ENCODE measurements at regions not wholly inside any gene's neighbourhood (a gene's known extent, or its start where the extent isn't known, plus 50 kb on each side); places are given as distances from the start of the nearest gene placed in this dataset.

DNA sequence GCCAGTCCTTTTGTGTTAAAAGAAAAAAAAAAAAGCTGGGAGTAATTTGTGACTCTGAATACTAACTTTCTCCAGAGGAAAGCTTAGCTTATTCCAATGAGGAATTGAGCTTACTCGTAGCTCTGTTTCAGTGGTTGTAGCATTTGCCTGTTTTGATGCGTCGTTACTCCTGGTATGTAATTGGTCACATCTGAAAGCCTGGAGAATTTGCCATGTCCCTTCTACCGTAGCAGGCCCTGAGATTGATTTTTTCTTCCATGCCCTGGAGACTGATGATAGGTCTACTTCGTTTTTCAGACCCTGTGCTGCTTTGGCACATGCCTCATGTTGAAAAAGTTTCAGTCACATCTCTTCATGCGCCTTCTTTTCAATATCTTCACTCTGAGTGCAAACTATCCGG lies 1103.0 kb downstream of the PLA2G4A start:
- Histone ChIP-seq H3K36me3 (replicated peaks; ENCODE audit: insufficient read depth, low read length) (no peaks in the 10 kb centered on the region), H3K27ac (ENCODE audit: low read length) (no peak overlapping the region), H3K9me2 (replicated peaks; ENCODE audit: insufficient read depth, low read length) (no peaks in the 10 kb centered on the region), H3K27me3 (replicated peaks; ENCODE audit: insufficient read depth, low read length) (no peaks in the 10 kb centered on the region), H3K4me1 (ENCODE audit: low read length) (no peaks in the 10 kb centered on the region), H3K79me2 (ENCODE audit: low read length) (no peaks in the 10 kb centered on the region), H2AFZ (ENCODE audit: low read length) (no peak overlapping the region), H3F3A (ENCODE audit: insufficient read depth, low read length) (no peaks in the 10 kb centered on the region), H3K9ac (ENCODE audit: low read length) (no peak overlapping the region), H4K20me1 (ENCODE audit: insufficient read depth, low read length) (no peaks in the 10 kb centered on the region), H3K9me3 (replicated peaks; ENCODE audit: insufficient read depth, low read length) (no peaks in the 10 kb centered on the region), H3K4me3 (ENCODE audit: low read length) (no peak overlapping the region), H3K4me2 (ENCODE audit: low read depth, low read length) (no peak overlapping the region)
- DNase-seq = no peak
- TF ChIP-seq EZH2phosphoT487 (IDR thresholded peaks at IDR 0.05; ENCODE audit: low read length) (no peak), EZH2 (optimal IDR thresholded peaks at IDR 0.05; ENCODE audit: low read depth, low read length) (no peak)
- TF ChIP-seq, protein P1, sequence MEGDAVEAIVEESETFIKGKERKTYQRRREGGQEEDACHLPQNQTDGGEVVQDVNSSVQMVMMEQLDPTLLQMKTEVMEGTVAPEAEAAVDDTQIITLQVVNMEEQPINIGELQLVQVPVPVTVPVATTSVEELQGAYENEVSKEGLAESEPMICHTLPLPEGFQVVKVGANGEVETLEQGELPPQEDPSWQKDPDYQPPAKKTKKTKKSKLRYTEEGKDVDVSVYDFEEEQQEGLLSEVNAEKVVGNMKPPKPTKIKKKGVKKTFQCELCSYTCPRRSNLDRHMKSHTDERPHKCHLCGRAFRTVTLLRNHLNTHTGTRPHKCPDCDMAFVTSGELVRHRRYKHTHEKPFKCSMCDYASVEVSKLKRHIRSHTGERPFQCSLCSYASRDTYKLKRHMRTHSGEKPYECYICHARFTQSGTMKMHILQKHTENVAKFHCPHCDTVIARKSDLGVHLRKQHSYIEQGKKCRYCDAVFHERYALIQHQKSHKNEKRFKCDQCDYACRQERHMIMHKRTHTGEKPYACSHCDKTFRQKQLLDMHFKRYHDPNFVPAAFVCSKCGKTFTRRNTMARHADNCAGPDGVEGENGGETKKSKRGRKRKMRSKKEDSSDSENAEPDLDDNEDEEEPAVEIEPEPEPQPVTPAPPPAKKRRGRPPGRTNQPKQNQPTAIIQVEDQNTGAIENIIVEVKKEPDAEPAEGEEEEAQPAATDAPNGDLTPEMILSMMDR (IDR thresholded peaks at IDR 0.05; ENCODE audit: low read length) = no peak

DNA sequence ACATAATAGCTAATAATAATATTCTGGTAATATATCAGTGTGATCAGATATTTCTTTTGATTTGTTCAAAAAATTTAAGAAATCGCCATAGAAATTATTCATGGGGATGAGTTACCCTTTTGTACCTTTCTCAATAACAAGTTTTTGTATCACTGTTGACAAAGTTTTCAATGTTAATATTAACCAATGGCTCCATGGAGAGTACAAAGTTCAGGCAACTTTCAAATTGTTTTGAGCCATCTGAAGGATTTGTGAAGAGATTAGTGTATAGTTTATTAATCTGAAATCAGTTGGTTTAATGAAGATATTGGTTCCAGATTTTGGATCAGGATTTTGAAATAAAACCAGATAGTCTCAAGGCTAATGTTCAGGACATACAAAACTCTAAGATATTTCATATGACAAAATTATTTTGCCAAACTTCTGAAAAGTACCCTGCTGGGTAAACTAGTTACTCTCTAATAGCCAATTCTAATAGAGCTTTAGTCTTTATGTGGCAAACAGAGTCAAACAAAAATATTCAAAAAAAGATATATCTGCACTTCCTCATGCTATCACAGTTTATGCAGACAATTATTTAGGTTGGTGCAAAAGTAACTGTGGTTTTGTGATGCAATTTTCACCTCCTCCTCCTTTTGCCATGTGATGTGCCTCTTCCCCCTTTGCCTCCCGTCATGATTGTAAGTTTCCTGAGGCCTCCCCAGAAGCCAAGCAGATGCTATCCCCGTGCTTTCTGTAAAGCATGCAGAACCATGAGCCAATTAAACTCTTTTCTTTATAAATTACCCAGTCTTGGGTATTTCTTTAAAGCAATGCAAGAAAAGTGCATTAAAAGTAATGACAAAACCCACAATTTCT lies 1105.0 kb downstream of the PLA2G4A start:
- DNase-seq = no peak
- Histone ChIP-seq H3K9me2 (replicated peaks; ENCODE audit: insufficient read depth, low read length) (no peaks in the 10 kb centered on the region), H3K27ac (ENCODE audit: low read length) (no peak overlapping the region), H3K9ac (ENCODE audit: low read length) (no peak overlapping the region), H3K4me2 (ENCODE audit: low read depth, low read length) (no peak overlapping the region), H4K20me1 (ENCODE audit: insufficient read depth, low read length) (no peaks in the 10 kb centered on the region), H3F3A (ENCODE audit: insufficient read depth, low read length) (no peaks in the 10 kb centered on the region), H3K79me2 (ENCODE audit: low read length) (no peaks in the 10 kb centered on the region), H3K27me3 (replicated peaks; ENCODE audit: insufficient read depth, low read length) (no peaks in the 10 kb centered on the region), H2AFZ (ENCODE audit: low read length) (no peak overlapping the region), H3K36me3 (replicated peaks; ENCODE audit: insufficient read depth, low read length) (no peaks in the 10 kb centered on the region), H3K4me3 (ENCODE audit: low read length) (no peak overlapping the region), H3K4me1 (ENCODE audit: low read length) (no peaks in the 10 kb centered on the region), H3K9me3 (replicated peaks; ENCODE audit: insufficient read depth, low read length) (no peaks in the 10 kb centered on the region)
- TF ChIP-seq, protein P1 (IDR thresholded peaks at IDR 0.05; ENCODE audit: low read length) = no peak
- no peak for TF ChIP-seq EZH2 (optimal IDR thresholded peaks at IDR 0.05; ENCODE audit: low read depth, low read length)
- no peak for TF ChIP-seq EZH2phosphoT487 (IDR thresholded peaks at IDR 0.05; ENCODE audit: low read length)

DNA sequence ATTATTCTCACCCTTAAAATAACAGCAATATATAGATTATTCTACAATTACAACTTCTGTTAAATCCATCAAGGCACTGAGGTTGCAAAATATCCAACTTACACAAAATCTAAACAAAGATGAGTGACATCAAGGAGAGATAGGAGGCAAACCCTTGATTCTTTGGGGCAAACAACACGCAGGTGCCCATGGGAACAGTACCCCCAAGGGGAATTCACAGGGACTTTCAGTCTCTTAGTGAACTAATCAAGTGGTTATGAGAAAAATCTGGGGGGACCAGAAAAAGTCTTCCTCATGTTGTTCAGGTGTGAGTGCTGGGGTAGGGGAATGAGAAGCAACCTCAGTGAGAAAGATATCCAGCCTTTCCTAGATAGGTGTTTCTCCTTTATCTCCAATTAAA lies 1107.9 kb downstream of the PLA2G4A start:
- H3F3A ChIP-seq (ENCODE audit: insufficient read depth, low read length) = no peaks in the 10 kb centered on the region
- TF ChIP-seq, protein P1 (IDR thresholded peaks at IDR 0.05; ENCODE audit: low read length) = no peak
- TF ChIP-seq EZH2 (optimal IDR thresholded peaks at IDR 0.05; ENCODE audit: low read depth, low read length) (no peak), EZH2phosphoT487 (IDR thresholded peaks at IDR 0.05; ENCODE audit: low read length) (no peak)

More for the DNA sequence above, 1107.9 kb downstream of the PLA2G4A start:
- Histone ChIP-seq H3K27me3 (replicated peaks; ENCODE audit: insufficient read depth, low read length) (no peaks in the 10 kb centered on the region), H3K9me2 (replicated peaks; ENCODE audit: insufficient read depth, low read length) (no peaks in the 10 kb centered on the region), H3K79me2 (ENCODE audit: low read length) (no peaks in the 10 kb centered on the region), H3K4me3 (ENCODE audit: low read length) (no peak overlapping the region), H3K4me1 (ENCODE audit: low read length) (no peaks in the 10 kb centered on the region), H3K4me2 (ENCODE audit: low read depth, low read length) (no peak overlapping the region), H3K36me3 (replicated peaks; ENCODE audit: insufficient read depth, low read length) (no peaks in the 10 kb centered on the region), H3K27ac (ENCODE audit: low read length) (no peak overlapping the region), H4K20me1 (ENCODE audit: insufficient read depth, low read length) (no peaks in the 10 kb centered on the region), H2AFZ (ENCODE audit: low read length) (no peak overlapping the region), H3K9me3 (replicated peaks; ENCODE audit: insufficient read depth, low read length) (no peaks in the 10 kb centered on the region), H3K9ac (ENCODE audit: low read length) (no peak overlapping the region)
- no peak for DNase-seq

Measured in MM.1S (cell line).